Fibroblast of mammary gland (primary cell): ENCODE measurements at regions not wholly inside any gene's neighbourhood (a gene's known extent, or its start where the extent isn't known, plus 50 kb on each side); places are given as distances from the start of the nearest gene placed in this dataset.

ENCODE experiments used
- DNase-seq: peaks from one replicate; pipeline ENCODE4 v3.0.0-alpha.2; 2010; ENCODE audit warnings: low read depth
- H3K4me3 ChIP-seq: 2 replicates; pipeline ENCODE4 v1.5.1; 2011; ENCODE audit warnings: low read depth, mild to moderate bottlenecking, low read length, moderate library complexity; ENCODE audit not compliant: control insufficient read depth
- TF ChIP-seq, protein P1 (sequence below): conservative IDR thresholded peaks from 2 replicates; pipeline ENCODE4 v1.5.1; 2011; ENCODE audit warnings: low read depth, low read length, inconsistent platforms; ENCODE audit not compliant: control insufficient read depth, insufficient read depth

DNA sequence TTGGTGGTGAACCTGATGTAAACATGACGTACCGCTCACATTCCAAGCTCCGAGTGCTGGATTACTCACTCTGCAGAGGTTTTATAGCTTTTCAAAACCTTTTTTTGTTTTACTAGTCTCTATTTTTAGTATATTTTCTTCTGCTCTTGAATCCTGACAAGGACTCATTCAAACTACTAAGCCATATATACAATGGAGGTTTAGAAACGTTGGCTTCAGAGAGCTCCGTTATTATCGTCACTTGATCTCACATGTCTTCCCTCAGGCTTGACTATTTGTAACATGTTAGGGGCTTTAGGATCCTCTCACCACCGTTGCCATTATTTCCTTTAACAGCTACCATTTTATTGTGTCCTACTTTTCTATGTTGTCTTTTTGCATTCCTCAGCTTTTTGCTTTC is 1321.5 kb upstream of the FLRT2 start:
- no peak overlapping the region for H3K4me3 ChIP-seq
- TF ChIP-seq, protein P1, sequence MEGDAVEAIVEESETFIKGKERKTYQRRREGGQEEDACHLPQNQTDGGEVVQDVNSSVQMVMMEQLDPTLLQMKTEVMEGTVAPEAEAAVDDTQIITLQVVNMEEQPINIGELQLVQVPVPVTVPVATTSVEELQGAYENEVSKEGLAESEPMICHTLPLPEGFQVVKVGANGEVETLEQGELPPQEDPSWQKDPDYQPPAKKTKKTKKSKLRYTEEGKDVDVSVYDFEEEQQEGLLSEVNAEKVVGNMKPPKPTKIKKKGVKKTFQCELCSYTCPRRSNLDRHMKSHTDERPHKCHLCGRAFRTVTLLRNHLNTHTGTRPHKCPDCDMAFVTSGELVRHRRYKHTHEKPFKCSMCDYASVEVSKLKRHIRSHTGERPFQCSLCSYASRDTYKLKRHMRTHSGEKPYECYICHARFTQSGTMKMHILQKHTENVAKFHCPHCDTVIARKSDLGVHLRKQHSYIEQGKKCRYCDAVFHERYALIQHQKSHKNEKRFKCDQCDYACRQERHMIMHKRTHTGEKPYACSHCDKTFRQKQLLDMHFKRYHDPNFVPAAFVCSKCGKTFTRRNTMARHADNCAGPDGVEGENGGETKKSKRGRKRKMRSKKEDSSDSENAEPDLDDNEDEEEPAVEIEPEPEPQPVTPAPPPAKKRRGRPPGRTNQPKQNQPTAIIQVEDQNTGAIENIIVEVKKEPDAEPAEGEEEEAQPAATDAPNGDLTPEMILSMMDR: no peak
- DNase-seq: no peak

DNA sequence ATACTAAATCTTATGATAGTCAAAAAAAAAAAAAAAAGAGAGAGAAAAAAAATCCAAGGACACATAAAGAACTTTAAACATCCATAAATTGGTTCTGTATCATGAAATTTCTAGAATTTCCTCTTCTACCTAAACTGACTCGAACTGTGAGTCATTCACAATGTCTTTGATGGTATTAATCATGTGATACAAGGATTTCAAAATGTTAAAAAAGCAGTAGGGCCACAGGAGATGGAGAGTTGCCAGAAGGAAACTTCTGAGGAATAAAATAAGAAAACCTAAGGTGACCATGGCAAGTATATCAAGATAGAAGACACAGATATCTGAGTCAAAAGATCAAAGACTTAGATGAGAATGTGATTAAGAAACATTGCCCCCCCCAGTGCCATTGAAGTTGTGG is 1320.9 kb upstream of the FLRT2 start:
- TF ChIP-seq, protein P1: no peak
- DNase-seq: no peak
- H3K4me3 ChIP-seq: no peak overlapping the region

DNA sequence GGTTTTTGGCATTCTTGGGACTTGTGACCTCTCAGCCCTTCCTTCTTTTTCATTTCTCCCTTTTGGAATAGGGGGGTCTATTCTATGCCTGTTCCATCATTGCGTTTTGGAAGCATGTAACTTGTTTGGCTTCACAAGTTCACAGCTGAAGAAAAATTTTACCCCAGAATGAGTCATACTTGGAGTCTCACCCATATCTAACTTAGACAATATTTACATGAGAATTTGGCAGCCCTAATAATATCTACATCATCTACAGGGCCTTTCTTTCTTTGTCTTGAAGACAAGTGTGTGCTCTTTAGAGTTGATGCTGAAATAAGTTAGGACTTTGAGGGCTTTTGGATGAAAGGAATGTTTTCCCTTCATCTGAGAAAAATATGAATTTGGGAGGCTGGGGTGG is 1312.9 kb upstream of the FLRT2 start:
- H3K4me3 ChIP-seq: no peak overlapping the region
- DNase-seq: no peak

DNA sequence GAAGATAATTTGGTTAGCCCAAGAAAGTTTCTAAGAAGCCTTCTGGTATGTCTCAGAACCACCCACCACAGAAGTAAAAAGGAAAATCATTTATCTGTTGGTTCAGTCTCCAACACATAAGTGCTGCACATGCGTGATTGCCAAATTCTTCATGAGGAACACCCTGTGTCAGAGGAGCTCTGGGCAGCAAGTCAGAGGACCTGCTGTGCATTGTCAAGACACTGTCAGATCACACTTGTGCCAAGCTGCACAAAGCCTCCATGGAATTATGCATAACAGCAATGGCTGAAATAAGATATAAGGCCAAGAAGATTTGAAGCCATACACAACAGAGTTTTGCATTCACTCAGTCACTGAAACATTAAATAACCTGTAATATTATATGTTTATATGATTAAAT is 1304.7 kb upstream of the FLRT2 start:
- TF ChIP-seq, protein P1: no peak
- H3K4me3 ChIP-seq: no peak overlapping the region
- no peak for DNase-seq

More for the DNA sequence above, 1312.9 kb upstream of the FLRT2 start:
- TF ChIP-seq, protein P1: no peak

DNA sequence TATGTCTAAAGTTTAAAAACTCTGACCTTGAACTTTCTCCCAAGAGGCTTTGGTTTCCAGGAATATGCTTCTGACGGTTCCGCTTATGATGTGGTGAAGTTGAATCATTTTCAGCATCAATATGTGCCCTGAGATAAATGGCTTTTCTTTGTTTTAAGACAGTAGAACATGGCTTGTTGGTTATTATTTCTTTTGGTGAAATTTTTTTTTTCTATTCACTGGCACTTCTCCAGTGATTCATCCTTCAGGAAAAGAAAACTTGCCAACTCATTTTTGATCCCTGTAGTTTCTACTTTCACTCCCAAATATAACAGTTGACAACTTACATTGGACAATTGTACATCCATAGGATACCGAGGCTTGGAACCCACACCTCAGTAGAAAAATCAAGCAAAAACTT is 1301.2 kb upstream of the FLRT2 start:
- DNase-seq: peak; percentile 5

DNA sequence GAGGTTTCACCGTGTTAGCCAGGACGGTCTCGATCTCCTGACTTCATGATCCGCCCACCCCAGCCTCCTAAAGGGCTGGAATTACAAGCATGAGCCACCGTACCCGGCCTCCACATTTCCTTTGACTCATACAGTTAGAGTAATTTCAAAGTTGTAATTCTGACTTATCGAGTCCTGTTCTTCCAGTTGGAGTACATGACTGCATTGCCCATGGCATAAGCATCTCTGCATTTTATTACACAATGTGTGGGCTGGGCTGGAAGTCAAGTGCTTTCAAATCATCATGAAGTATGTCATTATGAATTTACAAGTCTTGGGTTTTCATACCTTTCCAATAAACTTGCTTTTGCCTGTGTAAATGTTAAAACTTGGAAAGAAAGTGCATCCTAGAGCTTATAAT is 1295.7 kb upstream of the FLRT2 start:
- no peak overlapping the region for H3K4me3 ChIP-seq
- no peak for DNase-seq
- TF ChIP-seq, protein P1: no peak

More for the DNA sequence above, 1301.2 kb upstream of the FLRT2 start:
- no peak overlapping the region for H3K4me3 ChIP-seq
- TF ChIP-seq, protein P1: no peak

DNA sequence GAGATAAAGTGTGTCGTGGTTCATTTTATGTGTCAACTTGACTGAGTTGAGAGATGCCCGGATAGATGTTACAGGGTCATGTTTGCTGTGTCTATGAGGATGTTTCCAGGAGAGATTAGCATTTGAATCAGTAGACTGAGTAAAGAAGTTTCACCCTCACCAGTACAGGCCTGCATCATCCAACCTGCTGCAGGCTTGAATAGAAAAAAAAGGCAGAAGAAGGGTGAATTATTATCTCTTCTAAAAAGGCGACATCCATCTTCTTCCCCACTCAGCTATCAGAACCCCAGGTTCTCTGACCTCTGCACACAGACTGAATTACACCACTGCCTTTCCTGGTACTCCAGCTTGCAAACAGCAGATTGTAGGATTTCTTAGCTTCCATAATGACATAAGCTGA is 1293.7 kb upstream of the FLRT2 start:
- TF ChIP-seq, protein P1: no peak
- no peak overlapping the region for H3K4me3 ChIP-seq
- no peak for DNase-seq
